ENCODE measurements at regions not wholly inside any gene's neighbourhood (a gene's known extent, or its start where the extent isn't known, plus 50 kb on each side); places are given as distances from the start of the nearest gene placed in this dataset.

DNA sequence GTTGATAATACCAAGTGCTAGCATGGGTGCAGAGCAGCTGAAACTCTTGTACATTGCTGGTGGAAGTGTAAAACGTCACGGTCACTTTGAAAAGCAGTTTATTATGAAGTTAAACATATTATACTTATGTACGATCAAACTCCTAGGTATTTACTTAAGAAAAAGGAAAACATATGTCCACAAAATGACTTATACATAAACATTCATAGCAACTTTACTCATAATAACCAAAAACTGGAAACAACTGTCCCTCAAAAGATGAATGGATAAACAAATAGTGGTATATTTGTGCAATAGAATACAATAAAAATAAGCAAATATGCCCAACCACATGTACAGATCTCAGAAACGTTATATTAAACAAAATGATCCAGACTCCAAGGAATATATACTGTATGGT lies 92.3 kb upstream of the TRIO start:
- 70 to 71% methylated on average over 4 of the region's 4 CpGs for WGBS, 2 donors

DNA sequence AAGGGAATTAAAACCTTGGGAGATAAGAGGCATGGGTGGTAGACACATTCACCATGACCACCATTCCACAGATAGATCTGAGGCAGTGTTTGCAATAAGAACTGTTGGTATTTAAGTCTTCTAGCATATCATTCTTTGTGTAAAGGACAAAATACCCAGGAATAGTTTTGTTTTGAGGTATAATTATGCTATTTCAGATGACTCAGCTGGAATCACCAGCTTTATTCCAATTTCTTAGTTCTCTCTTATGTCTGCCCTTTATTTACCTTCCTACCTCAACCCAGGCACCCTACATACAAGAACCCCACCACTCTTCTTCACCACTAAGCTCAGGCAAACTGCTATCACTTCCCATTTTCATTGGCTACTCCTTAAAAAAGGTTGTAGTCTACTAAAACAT lies 94.7 kb upstream of the TRIO start:
- no peak for DNase-seq
- no peaks in the 10 kb centered on the region for H3K27me3 ChIP-seq
- H3K36me3 ChIP-seq: no peaks in the 10 kb centered on the region
- H3K27ac ChIP-seq: no peak overlapping the region
- no peaks in the 10 kb centered on the region for H3K4me1 ChIP-seq
- intact Hi-C loops (cut with DNase I): no loop called here
- no peaks in the 10 kb centered on the region for H3K9me3 ChIP-seq
- H3K4me3 ChIP-seq (replicated peaks in 1 of 3): no peak overlapping the region
- no peak for TF ChIP-seq POLR2A (IDR thresholded peaks at IDR 0.05)
- TF ChIP-seq, protein P1, sequence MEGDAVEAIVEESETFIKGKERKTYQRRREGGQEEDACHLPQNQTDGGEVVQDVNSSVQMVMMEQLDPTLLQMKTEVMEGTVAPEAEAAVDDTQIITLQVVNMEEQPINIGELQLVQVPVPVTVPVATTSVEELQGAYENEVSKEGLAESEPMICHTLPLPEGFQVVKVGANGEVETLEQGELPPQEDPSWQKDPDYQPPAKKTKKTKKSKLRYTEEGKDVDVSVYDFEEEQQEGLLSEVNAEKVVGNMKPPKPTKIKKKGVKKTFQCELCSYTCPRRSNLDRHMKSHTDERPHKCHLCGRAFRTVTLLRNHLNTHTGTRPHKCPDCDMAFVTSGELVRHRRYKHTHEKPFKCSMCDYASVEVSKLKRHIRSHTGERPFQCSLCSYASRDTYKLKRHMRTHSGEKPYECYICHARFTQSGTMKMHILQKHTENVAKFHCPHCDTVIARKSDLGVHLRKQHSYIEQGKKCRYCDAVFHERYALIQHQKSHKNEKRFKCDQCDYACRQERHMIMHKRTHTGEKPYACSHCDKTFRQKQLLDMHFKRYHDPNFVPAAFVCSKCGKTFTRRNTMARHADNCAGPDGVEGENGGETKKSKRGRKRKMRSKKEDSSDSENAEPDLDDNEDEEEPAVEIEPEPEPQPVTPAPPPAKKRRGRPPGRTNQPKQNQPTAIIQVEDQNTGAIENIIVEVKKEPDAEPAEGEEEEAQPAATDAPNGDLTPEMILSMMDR (IDR thresholded peaks at IDR 0.05): no peak

More for the DNA sequence above, 92.3 kb upstream of the TRIO start:
- intact Hi-C loops (cut with DNase I): no loop called here
- Histone ChIP-seq H3K9me3 (no peaks in the 10 kb centered on the region), H3K4me3 (replicated peaks in 1 of 3) (no peak overlapping the region), H3K36me3 (no peaks in the 10 kb centered on the region), H3K4me1 (no peaks in the 10 kb centered on the region), H3K27ac (no peak overlapping the region), H3K27me3 (no peaks in the 10 kb centered on the region)
- TF ChIP-seq, protein P1 (IDR thresholded peaks at IDR 0.05): no peak
- no peak for TF ChIP-seq POLR2A (IDR thresholded peaks at IDR 0.05)
- DNase-seq: no peak

DNA sequence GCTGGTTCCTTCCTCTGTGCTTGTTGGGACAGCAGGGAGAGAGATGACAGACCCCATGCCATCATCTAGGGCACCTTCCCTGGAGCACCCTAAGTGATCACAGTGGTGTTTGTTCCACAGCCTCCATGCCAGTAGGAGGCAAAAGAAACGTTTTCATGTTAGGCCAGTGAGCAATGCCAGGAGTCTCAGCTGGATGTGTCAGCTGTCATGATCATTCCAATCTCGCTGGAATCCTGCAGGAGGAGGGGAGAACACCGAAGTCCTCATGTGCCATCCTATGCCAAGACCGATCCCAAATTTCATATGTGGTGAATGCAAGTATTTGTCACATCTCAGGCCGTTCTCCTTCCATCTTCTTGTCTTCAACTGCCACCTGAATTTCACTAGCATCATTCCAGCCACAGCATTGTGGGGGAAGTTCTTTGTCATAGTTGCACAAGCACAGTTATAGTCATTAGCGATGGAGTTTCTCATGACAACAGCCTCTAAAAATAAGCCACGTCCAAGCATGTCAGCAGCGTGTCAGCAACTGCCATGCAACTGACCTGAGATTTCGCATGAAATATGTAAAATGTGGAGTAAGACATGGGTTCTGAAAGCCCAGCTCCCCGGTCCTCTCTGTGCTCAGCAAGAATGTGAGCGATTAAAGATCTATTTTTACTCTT lies 97.2 kb upstream of the DNAH5 start:
- no peaks in the 10 kb centered on the region for H3K36me3 ChIP-seq
- no peaks in the 10 kb centered on the region for H3K9me3 ChIP-seq
- 81 to 86% methylated on average over 11 of the region's 11 CpGs for WGBS, 2 donors
- DNase-seq: no peak
- peaks cover under 1 to 7% of the 10 kb centered on the region in 2 donors for H3K4me1 ChIP-seq
- intact Hi-C loops (cut with DNase I): no loop called here
- H3K4me3 ChIP-seq (replicated peaks in 1 of 3): no peak overlapping the region
- H3K27me3 ChIP-seq: no peaks in the 10 kb centered on the region
- TF ChIP-seq POLR2A (IDR thresholded peaks at IDR 0.05): no peak
- no peak overlapping the region for H3K27ac ChIP-seq

DNA sequence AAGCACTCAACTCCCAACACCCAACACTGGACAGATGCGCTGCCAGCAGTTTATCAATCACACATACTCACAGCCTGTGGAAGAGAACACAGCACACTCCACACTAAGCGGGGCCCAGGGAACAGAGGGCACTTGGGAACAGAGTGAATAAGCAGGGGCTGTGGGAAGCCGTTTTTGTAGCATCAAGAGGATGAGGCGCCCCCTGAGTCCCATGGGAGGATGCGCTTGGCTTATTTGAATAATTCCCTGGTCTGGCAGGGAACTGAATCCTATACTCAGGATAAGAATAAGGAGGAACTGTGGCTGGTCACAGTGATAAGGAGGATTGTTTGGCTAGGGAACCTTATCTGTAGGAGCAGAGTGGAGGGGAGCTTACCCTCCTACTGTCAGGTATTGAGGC lies 96.1 kb upstream of the DNAH5 start:
- WGBS, 2 donors: 60 to 77% methylated on average over 5 of the region's 5 CpGs
- intact Hi-C loops (cut with DNase I): no loop called here
- no peaks in the 10 kb centered on the region for H3K27me3 ChIP-seq

DNA sequence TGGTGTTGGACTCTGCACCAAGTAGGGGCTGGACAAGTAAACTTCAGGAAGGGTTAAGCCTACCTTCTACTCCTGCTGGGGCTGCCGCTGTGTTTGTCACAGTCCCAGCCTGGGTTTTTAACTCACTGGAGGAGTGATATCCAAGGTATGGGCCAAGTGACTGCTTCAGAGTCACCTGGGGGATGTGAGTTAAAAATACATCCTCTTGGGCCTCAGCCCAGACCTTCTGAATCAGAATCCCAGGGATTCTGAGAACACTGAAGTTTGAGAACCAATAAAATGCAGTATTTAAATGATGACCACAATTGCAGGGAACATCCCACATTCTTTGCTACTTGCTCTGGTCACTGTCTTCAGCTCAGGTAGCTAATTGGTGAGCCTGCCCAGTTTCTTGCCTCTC lies 95.1 kb upstream of the DNAH5 start:
- Histone ChIP-seq H3K4me1 (peaks cover 6 to 11% of the 10 kb centered on the region in 2 donors), H3K36me3 (no peaks in the 10 kb centered on the region), H3K9me3 (no peaks in the 10 kb centered on the region), H3K4me3 (replicated peaks in 1 of 3) (no peak overlapping the region), H3K27me3 (no peaks in the 10 kb centered on the region), H3K27ac (no peak overlapping the region)
- intact Hi-C loops (cut with DNase I): no loop called here
- no peak for DNase-seq
- 30 to 43% methylated on average over 1 of the region's 1 CpG for WGBS, 2 donors
- no peak for TF ChIP-seq POLR2A (IDR thresholded peaks at IDR 0.05)
- TF ChIP-seq, protein P1 (IDR thresholded peaks at IDR 0.05): no peak

More for the DNA sequence above, 96.1 kb upstream of the DNAH5 start:
- TF ChIP-seq, protein P1 (IDR thresholded peaks at IDR 0.05): no peak
- TF ChIP-seq POLR2A (IDR thresholded peaks at IDR 0.05): no peak
- no peak overlapping the region for H3K27ac ChIP-seq
- no peak for DNase-seq
- H3K9me3 ChIP-seq: no peaks in the 10 kb centered on the region
- H3K36me3 ChIP-seq: no peaks in the 10 kb centered on the region
- H3K4me3 ChIP-seq (replicated peaks in 1 of 3): no peak overlapping the region
- H3K4me1 ChIP-seq: peaks cover 6 to 11% of the 10 kb centered on the region in 2 donors

Measured in thyroid gland (tissue), 4 donors.